ENCODE measurements at regions not wholly inside any gene's neighbourhood (a gene's known extent, or its start where the extent isn't known, plus 50 kb on each side); places are given as distances from the start of the nearest gene placed in this dataset.

DNA sequence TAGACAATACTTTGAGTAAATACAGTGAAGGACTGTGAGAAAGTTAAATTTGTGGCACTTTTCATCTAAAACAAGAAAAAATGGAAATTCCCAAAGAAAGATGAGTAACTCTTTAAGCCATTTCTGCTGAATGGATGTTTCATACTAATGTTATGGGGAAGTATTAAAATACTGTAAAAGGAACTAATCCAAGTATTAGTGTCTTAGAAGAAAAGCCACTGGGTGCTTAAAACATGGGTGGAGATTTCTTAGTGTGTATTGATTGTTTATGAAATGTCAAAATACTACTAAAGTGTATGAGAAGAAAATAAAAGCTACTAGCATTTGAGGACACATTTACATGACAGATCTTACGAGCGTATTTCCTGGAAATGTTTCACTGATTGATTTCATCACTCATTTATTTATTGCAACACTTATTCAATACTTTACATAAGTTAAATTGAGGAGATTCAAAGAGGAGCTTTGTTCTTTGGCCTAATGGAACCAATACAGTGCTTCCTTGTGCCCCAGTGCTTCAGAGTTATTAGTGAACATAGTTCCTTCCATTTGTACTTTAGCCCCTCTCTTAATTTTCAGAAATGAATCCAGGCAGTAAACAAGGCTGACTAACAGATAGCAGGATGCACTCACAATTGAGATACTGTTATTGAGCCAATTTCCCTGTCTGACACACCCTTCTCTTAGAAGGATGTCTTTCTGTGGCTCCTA is 155.5 kb upstream of the AHR start:
- no peaks in the 10 kb centered on the region for H3K27me3 Mint-ChIP-seq (ENCODE audit: low read depth)

DNA sequence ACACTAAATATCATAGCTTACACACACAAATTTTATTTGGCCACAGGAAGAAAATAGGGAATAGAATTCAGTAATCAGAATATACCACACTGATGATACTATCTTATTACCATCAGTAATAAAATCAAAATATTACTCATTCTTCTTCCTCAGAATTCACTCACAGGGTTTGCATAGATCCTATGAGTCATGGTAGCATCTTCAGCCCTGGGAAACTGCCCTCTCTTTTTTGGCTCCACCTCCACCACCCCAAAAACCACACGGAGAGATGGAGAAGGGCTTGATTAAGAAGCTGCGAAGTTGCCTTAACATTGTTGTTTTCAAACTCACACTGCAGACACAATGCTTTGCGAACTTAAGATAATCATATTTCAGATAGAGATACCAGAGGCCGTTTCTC is 154.1 kb upstream of the AHR start:
- Mint-ChIP-seq H3K4me1 (peaks cover 23% of the 10 kb centered on the region), H3K27ac (no peak overlapping the region), H3K9me3 (no peaks in the 10 kb centered on the region), H3K4me3 (no peak overlapping the region), H3K27me3 (ENCODE audit: low read depth) (no peaks in the 10 kb centered on the region), H3K36me3 (no peaks in the 10 kb centered on the region)
- TF ChIP-seq, protein P1, sequence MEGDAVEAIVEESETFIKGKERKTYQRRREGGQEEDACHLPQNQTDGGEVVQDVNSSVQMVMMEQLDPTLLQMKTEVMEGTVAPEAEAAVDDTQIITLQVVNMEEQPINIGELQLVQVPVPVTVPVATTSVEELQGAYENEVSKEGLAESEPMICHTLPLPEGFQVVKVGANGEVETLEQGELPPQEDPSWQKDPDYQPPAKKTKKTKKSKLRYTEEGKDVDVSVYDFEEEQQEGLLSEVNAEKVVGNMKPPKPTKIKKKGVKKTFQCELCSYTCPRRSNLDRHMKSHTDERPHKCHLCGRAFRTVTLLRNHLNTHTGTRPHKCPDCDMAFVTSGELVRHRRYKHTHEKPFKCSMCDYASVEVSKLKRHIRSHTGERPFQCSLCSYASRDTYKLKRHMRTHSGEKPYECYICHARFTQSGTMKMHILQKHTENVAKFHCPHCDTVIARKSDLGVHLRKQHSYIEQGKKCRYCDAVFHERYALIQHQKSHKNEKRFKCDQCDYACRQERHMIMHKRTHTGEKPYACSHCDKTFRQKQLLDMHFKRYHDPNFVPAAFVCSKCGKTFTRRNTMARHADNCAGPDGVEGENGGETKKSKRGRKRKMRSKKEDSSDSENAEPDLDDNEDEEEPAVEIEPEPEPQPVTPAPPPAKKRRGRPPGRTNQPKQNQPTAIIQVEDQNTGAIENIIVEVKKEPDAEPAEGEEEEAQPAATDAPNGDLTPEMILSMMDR (IDR thresholded peaks at IDR 0.05; ENCODE audit: unreplicated experiment), result no peak
- no peak for DNase-seq (ENCODE audit: low spot score in 2 of 2, unreplicated experiment in 2 of 2)

More for the DNA sequence above, 155.5 kb upstream of the AHR start:
- Mint-ChIP-seq H3K27ac (no peak overlapping the region), H3K4me3 (no peak overlapping the region), H3K4me1 (peaks cover 23% of the 10 kb centered on the region), H3K9me3 (no peaks in the 10 kb centered on the region), H3K36me3 (no peaks in the 10 kb centered on the region)
- TF ChIP-seq, protein P1 (IDR thresholded peaks at IDR 0.05; ENCODE audit: unreplicated experiment), result no peak
- DNase-seq (ENCODE audit: low spot score in 2 of 2, unreplicated experiment in 2 of 2), result no peak

GRCh38 chr7:17146621-17147020 is 151.8 kb upstream of the AHR start:
- Mint-ChIP-seq H3K4me1 (peaks cover 18% of the 10 kb centered on the region), H3K4me3 (no peak overlapping the region), H3K27me3 (ENCODE audit: low read depth) (no peaks in the 10 kb centered on the region), H3K27ac (no peak overlapping the region), H3K36me3 (no peaks in the 10 kb centered on the region), H3K9me3 (no peaks in the 10 kb centered on the region)
- TF ChIP-seq, protein P1 (IDR thresholded peaks at IDR 0.05; ENCODE audit: unreplicated experiment), result no peak
- DNase-seq (ENCODE audit: low spot score in 2 of 2, unreplicated experiment in 2 of 2), result no peak

GRCh38 chr7:17147409-17147808 is 151.0 kb upstream of the AHR start:
- Mint-ChIP-seq H3K36me3 (no peaks in the 10 kb centered on the region), H3K4me3 (no peak overlapping the region), H3K9me3 (no peaks in the 10 kb centered on the region), H3K4me1 (peaks cover 18% of the 10 kb centered on the region), H3K27me3 (ENCODE audit: low read depth) (no peaks in the 10 kb centered on the region), H3K27ac (no peak overlapping the region)
- TF ChIP-seq, protein P1 (IDR thresholded peaks at IDR 0.05; ENCODE audit: unreplicated experiment), result no peak
- DNase-seq (ENCODE audit: low spot score in 2 of 2, unreplicated experiment in 2 of 2), result no peak

GRCh38 chr7:17150018-17150417 is 148.4 kb upstream of the AHR start:
- Mint-ChIP-seq H3K4me1 (peaks cover 12% of the 10 kb centered on the region), H3K27ac (no peak overlapping the region), H3K36me3 (no peaks in the 10 kb centered on the region), H3K27me3 (ENCODE audit: low read depth) (no peaks in the 10 kb centered on the region), H3K9me3 (peaks cover 11% of the 10 kb centered on the region), H3K4me3 (no peak overlapping the region)
- no peak for DNase-seq (ENCODE audit: low spot score in 2 of 2, unreplicated experiment in 2 of 2)
- TF ChIP-seq, protein P1 (IDR thresholded peaks at IDR 0.05; ENCODE audit: unreplicated experiment), result no peak
